GM12878 (cell line): ENCODE measurements at regions not wholly inside any gene's neighbourhood (a gene's known extent, or its start where the extent isn't known, plus 50 kb on each side); places are given as distances from the start of the nearest gene placed in this dataset.

ENCODE experiments used
- ATAC-seq: fragments of 200-7000 bp; cut with Tn5 transposase; 3 replicates; pipeline ENCODE4 v1.9.1; 2020; ENCODE audit warnings: mild to moderate bottlenecking, moderate library complexity
- BruUV-seq: library from RNA; stranded (reverse); fragments of 400-500 nt; replicated peaks from 2 replicates; lab custom pipeline; 2021; lab: Mats Ljungman, UMichigan
- CTCF ChIA-PET: fragments of 300-600 bp; sonication (Branson Sonifier 250); formaldehyde crosslinking; extraction: SDS; loops from one replicate; lab custom pipeline; 2021; ENCODE audit warnings: inconsistent platforms; lab: Yijun Ruan, JAX
- POLR2A ChIA-PET: fragments of 350-600 bp; formaldehyde crosslinking; extraction: SDS; loops from one replicate; lab custom pipeline; 2021; ENCODE audit warnings: inconsistent platforms; lab: Charles Lee
- RAD21 ChIA-PET: fragments of 300-600 bp; sonication (Branson Sonifier 250); formaldehyde crosslinking; loops from one replicate; lab custom pipeline; 2023; ENCODE audit warnings: antibody characterized with exemption; ENCODE audit not compliant: unreplicated experiment; lab: Charles Lee
- SMC1A ChIA-PET: fragments of 300-600 bp; sonication (Branson Sonifier 250); formaldehyde crosslinking; loops from one replicate; lab custom pipeline; 2023; ENCODE audit not compliant: unreplicated experiment, uncharacterized antibody; lab: Charles Lee
- DNase-seq: peaks from one replicate; pipeline ENCODE4 v3.0.0-alpha.2; 2011; ENCODE audit warnings: low read depth, low spot score
- FAIRE-seq: peaks from 3 replicates; lab custom pipeline; 2011; peaks lifted over from hg19 to GRCh38; lab: Jason Lieb, UNC
- H2AFZ ChIP-seq: 2 replicates; pipeline ENCODE4 v1.6.0; 2011; ENCODE audit warnings: low read depth, low read length, control low read depth; ENCODE audit not compliant: control insufficient read depth
- H3K27ac ChIP-seq: 2 replicates; pipeline ENCODE4 v1.5.1; 2011; ENCODE audit warnings: control low read depth; ENCODE audit not compliant: control insufficient read depth, insufficient read depth
- H3K27me3 ChIP-seq, 2 experiments: replicated peaks in 1 of 2; 2 replicates each; pipeline versions ENCODE4 v1.6.0 to v1.6.1; 2011; ENCODE audit warnings: low read length in 1 of 2; ENCODE audit not compliant: control insufficient read depth in 2 of 2, insufficient read depth in 2 of 2
- H3K36me3 ChIP-seq, 2 experiments: 2 replicates each; pipeline ENCODE4 v1.5.1; 2011; ENCODE audit warnings: low read length in 1 of 2; ENCODE audit not compliant: control insufficient read depth in 2 of 2, insufficient read depth in 2 of 2
- H3K4me1 ChIP-seq: 2 replicates; pipeline ENCODE4 v1.6.1; 2011; ENCODE audit warnings: mild to moderate bottlenecking, low read length, moderate library complexity, mixed read lengths; ENCODE audit not compliant: control insufficient read depth, insufficient read depth
- H3K4me2 ChIP-seq: 2 replicates; pipeline ENCODE4 v1.6.0; 2011; ENCODE audit warnings: control low read depth; ENCODE audit not compliant: control insufficient read depth, insufficient read depth
- H3K4me3 ChIP-seq: fragments of 200-600 bp; sonication (generic); 2 replicates; pipeline ENCODE4 v1.5.1; 2016
- H3K79me2 ChIP-seq: 2 replicates; pipeline ENCODE4 v1.6.0; 2011; ENCODE audit warnings: low read length; ENCODE audit not compliant: control insufficient read depth, insufficient read depth
- H3K9ac ChIP-seq: 2 replicates; pipeline ENCODE4 v1.8.0; 2011; ENCODE audit warnings: low read length, control low read depth, mixed read lengths; ENCODE audit not compliant: control insufficient read depth, insufficient read depth
- H3K9me3 ChIP-seq: replicated peaks from 3 replicates; pipeline ENCODE4 v1.5.1; 2011; ENCODE audit warnings: mild to moderate bottlenecking, low read length; ENCODE audit not compliant: control insufficient read depth, insufficient read depth
- H4K20me1 ChIP-seq: 2 replicates; pipeline ENCODE4 v1.6.0; 2011; ENCODE audit not compliant: control insufficient read depth, insufficient read depth
- BRCA1 ChIP-seq: IDR thresholded peaks from 2 replicates; pipeline ENCODE4 v1.6.1; 2011; ENCODE audit warnings: low read depth, low read length, improper control_type of control experiment
- CHD2 ChIP-seq: IDR thresholded peaks from 2 replicates; pipeline ENCODE4 v1.6.1; 2011; ENCODE audit warnings: low read depth, low read length, improper control_type of control experiment, borderline replicate concordance
- GATAD2B ChIP-seq: fragments of 450-650 bp; conservative IDR thresholded peaks from 2 replicates; pipeline ENCODE4 v1.6.1; 2017; ENCODE audit warnings: low read depth, mild to moderate bottlenecking, moderate library complexity
- MYC ChIP-seq: IDR thresholded peaks from 2 replicates; pipeline ENCODE4 v1.6.1; 2011; ENCODE audit warnings: mild to moderate bottlenecking, low read length, moderate library complexity, inconsistent platforms; ENCODE audit not compliant: insufficient read depth, insufficient replicate concordance, insufficient read length, severe bottlenecking
- SMC3 ChIP-seq: IDR thresholded peaks from 2 replicates; pipeline ENCODE4 v1.6.1; 2011; ENCODE audit warnings: low read length, improper control_type of control experiment, borderline replicate concordance
- TBL1XR1 ChIP-seq: IDR thresholded peaks from 2 replicates; pipeline ENCODE4 v1.6.1; 2012; ENCODE audit warnings: low read depth, low read length, improper control_type of control experiment
- WGBS: methylation state at CpG from one replicate; pipeline ENCODE4 v1.1.6; 2016; ENCODE audit warnings: low lambda C conversion rate; ENCODE audit not compliant: insufficient replicate concordance, insufficient coverage; ENCODE audit errors: missing lambda C conversion rate; 5-methylcytosine and 5-hydroxymethylcytosine counted together
- in situ Hi-C: fragments of 300-500 bp; cut with MboI; formaldehyde crosslinking; loops from 9 replicates; pipeline ENCODE4 v1.14.3; 2018; ENCODE audit warnings: mixed read lengths
- intact Hi-C: fragments of 100-400 bp; cut with micrococcal nuclease; formaldehyde crosslinking; loops from one replicate; pipeline ENCODE4 v1.14.2; 2022; ENCODE audit not compliant: unreplicated experiment
- TF ChIP-seq, protein P1 (sequence below): fragments of 150-350 bp; IDR thresholded peaks from 2 replicates; pipeline ENCODE4 v1.6.1; 2016; ENCODE audit warnings: low read depth, low read length
- TF ChIP-seq, protein P2 (sequence below): IDR thresholded peaks from 2 replicates; pipeline ENCODE4 v1.6.1; 2012; ENCODE audit warnings: low read depth, low read length, improper control_type of control experiment
- TF ChIP-seq, protein P3 (sequence below): fragments of 450-650 bp; formaldehyde crosslinking; IDR thresholded peaks from 2 replicates; pipeline ENCODE4 v1.5.0; 2022; ENCODE audit warnings: mild to moderate bottlenecking, missing genetic modification characterization

DNA sequence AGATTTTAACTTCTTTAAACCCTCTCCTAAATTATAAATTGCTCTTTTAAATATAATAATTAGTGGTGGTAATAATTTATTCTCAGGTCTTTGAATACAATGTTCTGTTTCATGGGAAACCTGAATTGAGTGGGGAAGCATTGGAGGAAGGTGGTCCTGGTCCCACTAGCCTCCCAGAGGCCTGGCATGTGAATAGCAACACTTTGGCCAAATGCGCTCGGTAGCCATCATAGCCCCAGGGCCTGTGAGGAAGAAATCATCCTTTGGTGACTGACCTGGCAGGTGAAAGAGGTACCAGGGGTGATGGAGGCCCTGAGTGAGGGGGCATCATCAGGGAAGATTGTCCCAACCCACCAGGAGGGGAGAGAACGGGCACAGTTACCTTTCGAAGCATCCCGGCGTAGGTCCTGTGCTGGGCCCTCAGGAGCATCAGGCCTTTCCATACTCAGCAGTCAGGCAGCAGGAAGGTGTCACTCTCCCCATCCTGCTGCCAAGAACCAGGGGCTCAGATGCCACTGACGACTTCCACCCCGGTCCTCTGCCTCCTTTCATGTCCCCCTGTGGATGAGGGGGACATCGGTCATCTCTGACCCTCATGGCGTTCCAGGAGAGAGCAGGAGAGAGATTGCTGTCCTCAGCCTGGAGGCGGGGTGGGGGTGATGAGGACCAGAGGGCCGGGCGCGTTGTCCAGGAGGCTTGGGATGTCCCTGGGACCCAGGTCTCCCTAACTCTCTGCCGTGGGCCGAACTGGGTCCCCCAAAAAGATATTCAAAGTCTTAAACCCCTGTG lies 78.6 kb upstream of the HPCAL1 start (continued):
- TF ChIP-seq, protein P1, sequence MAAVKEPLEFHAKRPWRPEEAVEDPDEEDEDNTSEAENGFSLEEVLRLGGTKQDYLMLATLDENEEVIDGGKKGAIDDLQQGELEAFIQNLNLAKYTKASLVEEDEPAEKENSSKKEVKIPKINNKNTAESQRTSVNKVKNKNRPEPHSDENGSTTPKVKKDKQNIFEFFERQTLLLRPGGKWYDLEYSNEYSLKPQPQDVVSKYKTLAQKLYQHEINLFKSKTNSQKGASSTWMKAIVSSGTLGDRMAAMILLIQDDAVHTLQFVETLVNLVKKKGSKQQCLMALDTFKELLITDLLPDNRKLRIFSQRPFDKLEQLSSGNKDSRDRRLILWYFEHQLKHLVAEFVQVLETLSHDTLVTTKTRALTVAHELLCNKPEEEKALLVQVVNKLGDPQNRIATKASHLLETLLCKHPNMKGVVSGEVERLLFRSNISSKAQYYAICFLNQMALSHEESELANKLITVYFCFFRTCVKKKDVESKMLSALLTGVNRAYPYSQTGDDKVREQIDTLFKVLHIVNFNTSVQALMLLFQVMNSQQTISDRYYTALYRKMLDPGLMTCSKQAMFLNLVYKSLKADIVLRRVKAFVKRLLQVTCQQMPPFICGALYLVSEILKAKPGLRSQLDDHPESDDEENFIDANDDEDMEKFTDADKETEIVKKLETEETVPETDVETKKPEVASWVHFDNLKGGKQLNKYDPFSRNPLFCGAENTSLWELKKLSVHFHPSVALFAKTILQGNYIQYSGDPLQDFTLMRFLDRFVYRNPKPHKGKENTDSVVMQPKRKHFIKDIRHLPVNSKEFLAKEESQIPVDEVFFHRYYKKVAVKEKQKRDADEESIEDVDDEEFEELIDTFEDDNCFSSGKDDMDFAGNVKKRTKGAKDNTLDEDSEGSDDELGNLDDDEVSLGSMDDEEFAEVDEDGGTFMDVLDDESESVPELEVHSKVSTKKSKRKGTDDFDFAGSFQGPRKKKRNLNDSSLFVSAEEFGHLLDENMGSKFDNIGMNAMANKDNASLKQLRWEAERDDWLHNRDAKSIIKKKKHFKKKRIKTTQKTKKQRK: no peak
- TF ChIP-seq, all 136 proteins: peak for 0

DNA sequence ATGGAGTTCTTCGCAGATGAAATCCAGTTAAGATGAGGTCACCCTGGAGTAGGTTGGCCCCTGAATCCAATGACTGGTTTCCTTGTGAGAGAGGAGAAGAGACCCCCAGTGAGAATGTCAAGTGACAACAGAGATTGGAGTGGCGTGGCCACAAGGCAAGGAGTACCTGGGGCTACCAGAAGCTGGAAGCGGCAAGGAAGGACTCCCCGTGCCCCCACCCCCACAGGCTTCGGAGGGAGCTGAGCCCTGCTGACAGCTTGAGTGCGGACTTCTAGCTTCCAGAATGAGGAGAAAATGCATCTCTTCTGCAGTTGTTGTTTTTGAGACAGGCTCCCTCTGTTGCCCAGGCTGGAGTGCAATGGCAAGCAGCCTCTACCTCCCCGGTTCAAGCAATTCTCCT lies 78.0 kb upstream of the HPCAL1 start:
- no peaks in the 10 kb centered on the region for H4K20me1 ChIP-seq
- RAD21 ChIA-PET: no interaction called here
- DNase-seq: no peak
- no peaks in the 10 kb centered on the region for H3K79me2 ChIP-seq
- POLR2A ChIA-PET: no interaction called here
- no peaks in the 10 kb centered on the region for H3K4me1 ChIP-seq
- no peak overlapping the region for H2AFZ ChIP-seq
- H3K4me2 ChIP-seq: no peak overlapping the region
- ATAC-seq: no peak
- FAIRE-seq: no peak
- no peaks in the 10 kb centered on the region for H3K27me3 ChIP-seq
- CTCF ChIA-PET: no interaction called here
- intact Hi-C loops: no loop called here
- in situ Hi-C loops: no loop called here
- H3K27ac ChIP-seq: no peak overlapping the region
- H3K36me3 ChIP-seq: no peaks in the 10 kb centered on the region
- SMC1A ChIA-PET: no interaction called here
- BruUV-seq: no TSS peak
- no peak overlapping the region for H3K9ac ChIP-seq
- 51% methylated on average over 7 of the region's 7 CpGs for WGBS
- no peak overlapping the region for H3K4me3 ChIP-seq
- no peaks in the 10 kb centered on the region for H3K9me3 ChIP-seq
- TF ChIP-seq, protein P2, sequence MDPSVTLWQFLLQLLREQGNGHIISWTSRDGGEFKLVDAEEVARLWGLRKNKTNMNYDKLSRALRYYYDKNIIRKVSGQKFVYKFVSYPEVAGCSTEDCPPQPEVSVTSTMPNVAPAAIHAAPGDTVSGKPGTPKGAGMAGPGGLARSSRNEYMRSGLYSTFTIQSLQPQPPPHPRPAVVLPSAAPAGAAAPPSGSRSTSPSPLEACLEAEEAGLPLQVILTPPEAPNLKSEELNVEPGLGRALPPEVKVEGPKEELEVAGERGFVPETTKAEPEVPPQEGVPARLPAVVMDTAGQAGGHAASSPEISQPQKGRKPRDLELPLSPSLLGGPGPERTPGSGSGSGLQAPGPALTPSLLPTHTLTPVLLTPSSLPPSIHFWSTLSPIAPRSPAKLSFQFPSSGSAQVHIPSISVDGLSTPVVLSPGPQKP: no peak
- TF ChIP-seq TBL1XR1: no peak
- no peak for TF ChIP-seq CHD2
- TF ChIP-seq SMC3: no peak
- no peak for TF ChIP-seq MYC
- TF ChIP-seq, protein P3, sequence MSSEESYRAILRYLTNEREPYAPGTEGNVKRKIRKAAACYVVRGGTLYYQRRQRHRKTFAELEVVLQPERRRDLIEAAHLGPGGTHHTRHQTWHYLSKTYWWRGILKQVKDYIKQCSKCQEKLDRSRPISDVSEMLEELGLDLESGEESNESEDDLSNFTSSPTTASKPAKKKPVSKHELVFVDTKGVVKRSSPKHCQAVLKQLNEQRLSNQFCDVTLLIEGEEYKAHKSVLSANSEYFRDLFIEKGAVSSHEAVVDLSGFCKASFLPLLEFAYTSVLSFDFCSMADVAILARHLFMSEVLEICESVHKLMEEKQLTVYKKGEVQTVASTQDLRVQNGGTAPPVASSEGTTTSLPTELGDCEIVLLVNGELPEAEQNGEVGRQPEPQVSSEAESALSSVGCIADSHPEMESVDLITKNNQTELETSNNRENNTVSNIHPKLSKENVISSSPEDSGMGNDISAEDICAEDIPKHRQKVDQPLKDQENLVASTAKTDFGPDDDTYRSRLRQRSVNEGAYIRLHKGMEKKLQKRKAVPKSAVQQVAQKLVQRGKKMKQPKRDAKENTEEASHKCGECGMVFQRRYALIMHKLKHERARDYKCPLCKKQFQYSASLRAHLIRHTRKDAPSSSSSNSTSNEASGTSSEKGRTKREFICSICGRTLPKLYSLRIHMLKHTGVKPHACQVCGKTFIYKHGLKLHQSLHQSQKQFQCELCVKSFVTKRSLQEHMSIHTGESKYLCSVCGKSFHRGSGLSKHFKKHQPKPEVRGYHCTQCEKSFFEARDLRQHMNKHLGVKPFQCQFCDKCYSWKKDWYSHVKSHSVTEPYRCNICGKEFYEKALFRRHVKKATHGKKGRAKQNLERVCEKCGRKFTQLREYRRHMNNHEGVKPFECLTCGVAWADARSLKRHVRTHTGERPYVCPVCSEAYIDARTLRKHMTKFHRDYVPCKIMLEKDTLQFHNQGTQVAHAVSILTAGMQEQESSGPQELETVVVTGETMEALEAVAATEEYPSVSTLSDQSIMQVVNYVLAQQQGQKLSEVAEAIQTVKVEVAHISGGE: no peak
- no peak for TF ChIP-seq GATAD2B
- no peak for TF ChIP-seq BRCA1
